ENCODE measurements at regions not wholly inside any gene's neighbourhood (a gene's known extent, or its start where the extent isn't known, plus 50 kb on each side); places are given as distances from the start of the nearest gene placed in this dataset.
"Not testable (repeated sequence)": the region's sequence is repeated elsewhere in the genome, so short reads cannot be mapped to it uniquely, and the experiment has no call there.

DNA sequence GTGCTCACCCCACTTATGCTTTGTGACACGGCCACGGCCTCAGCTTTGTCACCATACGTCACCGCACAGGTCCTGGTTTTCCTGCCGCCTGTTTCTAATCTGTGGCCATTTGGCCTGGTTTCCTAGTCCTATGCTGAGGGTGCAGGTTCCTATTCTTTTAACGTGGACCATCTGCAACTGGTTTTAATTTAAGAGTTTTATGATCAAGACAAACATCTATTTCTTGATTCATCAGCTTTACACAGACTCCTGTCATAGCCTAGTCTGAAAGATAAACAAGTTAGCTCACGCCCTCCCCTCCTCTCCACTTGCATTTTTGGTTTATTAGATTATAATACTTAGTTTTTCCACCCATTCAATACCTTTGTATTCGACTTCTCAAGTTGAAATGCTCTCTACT lies 97.5 kb upstream of the RPS6KA2 start:
- no peak for DNase-seq (ENCODE audit: low read depth)

DNA sequence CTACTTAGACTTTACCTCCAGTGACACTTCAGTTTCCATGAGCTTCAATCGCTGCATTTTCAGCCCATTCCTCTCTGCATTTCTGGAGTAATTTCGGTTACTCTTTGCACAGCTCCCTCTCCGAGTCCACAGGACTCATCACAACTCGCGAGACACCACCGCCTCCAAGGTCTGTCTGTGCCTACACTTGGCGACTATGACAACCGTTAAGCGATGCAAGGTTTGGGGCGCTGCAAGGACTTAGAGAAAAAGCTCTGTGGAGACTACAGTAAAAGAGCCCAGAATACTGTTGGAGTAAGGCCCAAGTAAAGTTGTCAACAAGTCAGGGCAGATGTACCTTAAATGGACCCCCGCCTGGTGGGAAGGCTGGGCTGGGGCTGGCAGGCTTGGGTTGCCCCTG lies 95.7 kb upstream of the RPS6KA2 start:
- DNase-seq (ENCODE audit: low read depth), result no peak

DNA sequence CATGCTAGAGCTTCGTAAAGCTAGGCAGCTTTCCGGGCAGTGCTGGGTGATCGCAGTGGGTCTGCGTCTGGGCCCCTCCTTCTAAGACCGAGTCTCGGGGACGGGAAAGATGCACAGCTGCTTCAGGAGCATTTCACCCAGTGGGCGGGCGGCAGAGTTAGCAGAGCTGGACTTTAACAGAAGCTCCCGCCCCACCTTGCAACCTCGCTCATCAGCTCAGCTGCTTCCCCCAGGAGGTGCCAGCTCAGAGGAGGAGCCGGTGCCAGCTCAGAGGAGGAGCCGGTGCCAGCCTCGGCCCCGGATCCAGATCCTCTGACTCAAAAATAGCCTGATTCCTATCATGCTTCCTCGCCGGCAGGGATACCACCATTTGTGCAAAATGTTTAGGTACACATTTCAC lies 94.5 kb upstream of the RPS6KA2 start:
- DNase-seq (ENCODE audit: low read depth), result no peak

DNA sequence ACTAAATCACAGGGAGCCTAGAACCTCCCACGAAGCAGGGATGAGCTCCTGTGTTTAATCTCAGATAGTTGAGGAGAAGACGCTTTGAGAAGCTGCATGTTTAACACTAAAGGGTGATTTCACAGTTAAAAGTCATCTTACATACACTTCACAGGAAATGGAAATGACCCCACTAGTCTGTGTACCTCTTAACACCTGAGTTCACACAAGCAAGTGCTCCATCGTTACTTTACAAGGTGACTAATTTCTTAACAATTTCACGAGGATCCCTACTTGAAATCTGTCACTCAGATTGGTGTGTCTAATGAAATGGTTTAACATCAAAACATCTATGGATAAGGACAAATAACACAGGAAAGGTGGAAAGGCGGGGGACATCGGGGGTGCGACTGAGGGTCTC lies 93.8 kb upstream of the RPS6KA2 start:
- no peak for DNase-seq (ENCODE audit: low read depth)

DNA sequence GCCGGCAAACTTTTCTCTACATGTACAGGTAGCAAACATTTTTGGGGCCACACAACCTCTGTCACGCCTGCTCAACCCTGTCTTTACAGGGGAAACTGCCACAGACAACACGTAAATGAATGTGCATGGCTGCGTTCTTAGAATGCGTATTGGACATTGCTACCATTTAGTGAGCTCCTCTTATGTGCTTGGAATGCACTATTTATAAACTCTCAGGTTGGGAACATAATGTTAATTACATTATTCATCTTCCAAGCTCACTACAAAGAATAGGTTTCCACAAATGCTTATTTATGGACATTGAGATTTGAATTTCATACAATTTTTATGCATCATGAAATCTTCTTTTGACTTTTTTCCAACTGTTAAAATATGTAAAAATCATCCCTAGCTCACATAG lies 92.0 kb upstream of the RPS6KA2 start:
- DNase-seq (ENCODE audit: low read depth), result no peak

DNA sequence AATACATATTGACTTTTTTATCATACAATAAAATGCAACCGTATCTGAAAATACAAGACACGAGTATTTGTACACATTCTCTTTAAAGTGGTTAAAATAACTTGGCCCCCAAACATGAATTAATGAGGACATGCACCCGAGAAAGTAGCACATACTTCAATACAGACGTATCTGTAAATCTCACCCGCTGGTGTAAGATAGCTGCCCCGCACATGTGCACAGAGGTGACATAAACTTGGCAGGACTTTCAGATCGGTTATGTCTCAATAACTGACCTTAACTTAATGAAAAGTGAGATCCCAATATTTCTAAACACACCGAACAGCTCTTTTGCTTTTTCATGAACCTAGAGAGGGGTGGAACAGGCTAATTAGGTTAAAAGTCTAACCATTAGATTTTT lies 91.5 kb upstream of the RPS6KA2 start:
- no peak for DNase-seq (ENCODE audit: low read depth)

DNA sequence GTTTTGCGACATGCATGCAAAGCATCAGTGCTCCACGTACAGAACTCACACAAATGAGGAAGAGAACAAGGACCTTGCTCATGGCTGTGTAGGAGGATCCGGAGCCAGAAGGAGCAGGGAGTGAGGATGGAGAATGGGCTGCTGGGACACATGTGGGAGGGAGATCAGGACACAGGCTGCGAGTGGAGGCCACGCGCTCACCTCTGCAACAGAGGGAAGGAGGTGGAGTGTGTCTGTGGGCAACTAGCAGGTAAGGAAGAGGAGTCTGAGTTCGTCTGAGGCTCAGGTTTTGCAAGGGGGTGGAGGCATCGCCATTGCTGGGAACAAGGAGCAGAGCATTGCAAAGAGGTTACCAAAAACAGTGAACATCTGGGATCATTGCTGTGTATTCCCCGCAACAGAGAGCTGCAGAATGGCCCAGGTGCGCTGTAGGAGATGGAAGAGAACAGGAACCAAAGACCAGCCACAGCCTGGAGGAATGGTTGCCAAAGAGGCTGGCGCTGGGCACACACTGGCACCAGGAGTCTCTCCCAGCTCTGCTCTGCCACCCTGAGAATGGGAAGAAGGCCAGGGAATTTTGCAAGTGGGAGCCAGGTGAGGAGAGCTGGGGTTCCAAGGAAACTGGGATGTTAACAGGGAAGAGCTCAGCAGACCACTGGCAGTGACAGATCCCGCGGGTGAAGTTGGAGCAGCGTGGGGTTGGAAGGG lies 90.0 kb upstream of the RPS6KA2 start:
- no peak for DNase-seq (ENCODE audit: low read depth)

DNA sequence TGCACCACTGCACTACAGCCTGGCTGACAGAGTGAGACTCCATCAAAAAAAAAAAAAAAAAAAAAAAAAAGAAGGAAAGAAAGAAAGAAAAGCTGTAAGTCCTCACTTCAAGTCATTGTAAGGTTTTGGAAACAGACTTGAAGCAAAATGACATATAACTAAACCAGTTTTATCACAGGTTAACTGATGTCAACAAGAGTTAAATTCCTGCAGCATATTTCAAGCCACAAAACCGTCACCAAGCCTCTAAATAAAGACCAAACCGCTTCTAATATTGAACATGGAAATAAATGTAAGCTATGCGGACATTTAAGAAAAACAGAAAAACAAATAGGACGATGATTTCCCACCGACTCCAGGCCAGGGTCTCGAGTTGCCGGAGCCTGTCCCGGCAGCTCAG lies 88.9 kb upstream of the RPS6KA2 start:
- DNase-seq (ENCODE audit: low read depth), result no peak

DNA sequence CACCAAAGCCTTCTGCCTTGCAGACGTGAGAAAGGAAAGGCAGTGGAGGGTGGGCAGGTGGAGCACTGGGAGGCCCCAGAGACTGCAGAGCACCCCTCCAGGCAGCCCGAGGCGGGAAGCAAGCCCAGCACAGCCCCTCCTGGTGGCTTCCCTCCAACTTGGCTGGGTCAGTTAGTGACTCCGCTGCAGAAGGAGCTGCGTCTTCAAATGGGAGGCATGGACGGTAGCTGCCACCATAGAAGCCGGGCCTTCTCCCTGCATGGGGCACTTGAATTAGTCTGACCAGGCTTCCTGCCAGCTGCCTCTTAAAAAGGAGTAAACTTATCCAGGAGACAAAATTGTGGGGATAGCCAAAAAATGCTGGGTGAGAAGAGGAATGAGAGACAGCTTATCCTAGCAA lies 88.0 kb upstream of the RPS6KA2 start:
- no peak for DNase-seq (ENCODE audit: low read depth)

DNA sequence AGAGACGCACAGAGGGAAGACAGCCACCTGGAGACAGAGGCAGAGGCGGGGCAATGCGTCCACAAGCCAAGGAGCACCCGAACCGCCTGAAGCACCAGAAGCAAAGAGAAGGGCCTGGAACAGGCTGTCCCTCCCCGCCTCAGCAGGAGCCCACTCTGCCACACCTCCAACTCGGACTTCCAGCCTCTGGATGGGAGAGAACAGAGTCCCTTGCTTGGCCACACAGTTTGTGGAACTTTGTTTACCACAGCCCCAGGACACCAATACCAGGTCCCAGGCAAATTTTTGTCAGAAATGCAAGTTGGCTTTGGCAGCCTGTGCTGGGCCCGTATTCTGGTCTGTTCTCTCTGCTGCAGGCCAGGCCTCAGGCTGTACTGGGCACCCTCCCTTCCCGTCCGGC lies 87.5 kb upstream of the RPS6KA2 start:
- no peak for DNase-seq (ENCODE audit: low read depth)

DNA sequence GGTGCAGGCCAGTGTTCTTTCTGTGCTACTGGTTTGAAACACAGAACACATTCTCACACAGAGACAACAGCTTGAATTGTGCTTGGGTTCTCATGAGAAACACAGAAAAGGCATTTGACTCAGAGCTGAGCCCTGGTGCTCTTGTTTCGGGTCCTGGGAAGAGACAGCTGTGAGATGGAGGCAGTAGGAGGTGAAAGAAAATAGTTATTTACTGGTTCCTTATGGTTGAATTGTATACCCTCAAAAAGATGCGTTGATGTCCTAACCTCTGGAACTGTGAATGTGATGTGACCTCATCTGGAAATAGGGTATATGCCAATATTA lies 87.1 kb upstream of the RPS6KA2 start:
- DNase-seq (ENCODE audit: low read depth), result no peak

DNA sequence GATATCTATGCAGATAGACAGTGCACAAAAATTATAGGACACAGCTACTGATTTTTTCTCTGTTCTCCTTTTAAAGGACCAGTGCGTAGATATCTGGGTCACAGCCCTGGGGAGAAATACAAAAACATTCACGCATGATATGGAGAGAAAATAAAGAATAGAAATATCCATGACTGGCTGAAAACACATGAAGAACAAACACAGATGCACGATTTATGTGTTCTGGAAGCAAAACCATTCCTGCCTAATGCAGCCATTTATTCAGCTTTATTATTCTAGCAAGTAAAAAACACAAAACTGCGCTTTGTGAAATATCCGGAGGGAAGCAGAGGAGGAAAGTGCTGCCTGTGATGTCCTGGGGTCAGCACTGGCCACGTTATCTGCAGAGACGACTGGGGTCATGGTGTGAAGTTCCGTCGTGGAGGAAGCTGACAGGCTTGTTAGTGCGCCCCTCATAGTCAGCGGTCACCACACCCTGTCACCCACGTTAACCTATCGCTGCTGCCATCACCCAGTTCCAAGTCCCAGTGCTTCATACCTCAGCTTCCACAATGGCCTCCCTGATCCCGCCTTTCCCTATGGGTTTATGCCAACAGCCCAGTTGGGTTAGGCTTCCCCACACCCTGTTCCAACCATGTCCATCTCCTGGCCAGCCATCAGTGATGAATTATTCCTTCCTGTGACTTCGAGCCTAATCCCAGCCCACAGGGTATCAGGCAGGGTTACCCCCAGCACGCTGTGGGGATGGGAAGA lies 86.6 kb upstream of the RPS6KA2 start:
- no peak for DNase-seq (ENCODE audit: low read depth)

DNA sequence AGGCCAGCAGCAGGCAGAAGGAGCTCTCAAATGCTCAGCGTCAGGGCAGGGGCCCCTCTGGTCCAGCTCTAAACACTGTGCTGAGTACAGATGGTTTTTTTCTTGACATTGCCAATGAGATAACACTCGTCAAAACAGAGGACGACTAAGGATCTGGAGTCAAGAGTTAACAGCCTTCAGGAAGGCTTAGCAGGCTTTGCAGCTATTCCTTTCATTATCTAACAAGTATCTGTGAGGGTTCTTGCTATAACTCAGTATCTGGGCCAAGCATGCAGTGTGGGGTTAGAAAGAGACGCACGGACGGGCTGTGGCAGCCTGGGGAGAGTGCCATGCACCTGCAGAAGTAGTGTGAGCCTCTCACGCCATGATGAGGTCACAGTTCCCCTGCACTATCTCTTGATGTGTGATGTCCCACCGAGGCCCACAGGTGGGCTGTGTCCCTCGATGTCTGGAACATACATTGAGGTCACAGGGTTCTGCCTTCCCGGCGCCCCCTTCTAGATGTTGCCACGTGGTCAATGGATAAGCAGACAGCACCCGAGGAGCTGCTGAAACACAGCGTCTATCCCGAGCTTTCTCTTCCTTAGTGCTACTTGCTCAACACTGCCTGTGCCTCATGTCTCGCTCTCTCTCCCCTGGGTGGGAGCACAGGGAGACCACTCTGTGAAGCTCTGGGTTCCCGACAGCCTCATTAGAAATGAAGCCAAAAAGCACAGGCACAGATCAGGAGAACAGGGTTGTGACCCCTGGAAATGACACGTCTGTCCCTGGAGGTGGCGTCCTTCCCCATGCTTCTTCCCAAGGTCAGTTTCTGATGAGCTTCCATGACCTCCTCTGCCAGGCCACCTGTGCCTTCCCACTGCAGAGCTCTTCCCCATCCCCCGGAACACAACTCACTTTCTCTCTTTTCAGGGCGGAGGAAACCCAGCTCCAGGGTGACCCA lies 85.5 kb upstream of the RPS6KA2 start:
- DNase-seq (ENCODE audit: low read depth), result no peak

DNA sequence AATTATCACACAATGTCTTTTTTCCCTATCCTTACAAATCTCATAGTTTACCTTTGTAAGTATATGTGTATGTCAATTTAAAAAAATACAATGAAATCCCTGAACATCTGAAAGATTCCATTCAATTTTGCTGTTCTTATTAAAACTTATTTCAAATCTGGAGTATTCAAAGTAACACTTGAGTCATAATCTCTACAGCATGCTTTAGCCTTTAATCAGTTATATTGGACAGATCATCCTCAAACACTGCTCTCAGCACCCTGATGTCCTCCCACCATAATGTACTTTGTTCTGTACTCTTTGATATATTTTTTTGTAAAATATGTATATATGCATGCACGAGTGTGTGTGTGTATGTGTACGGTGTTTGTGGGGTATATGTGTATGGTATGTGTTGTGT lies 83.0 kb upstream of the RPS6KA2 start:
- DNase-seq (ENCODE audit: low read depth), result no peak

DNA sequence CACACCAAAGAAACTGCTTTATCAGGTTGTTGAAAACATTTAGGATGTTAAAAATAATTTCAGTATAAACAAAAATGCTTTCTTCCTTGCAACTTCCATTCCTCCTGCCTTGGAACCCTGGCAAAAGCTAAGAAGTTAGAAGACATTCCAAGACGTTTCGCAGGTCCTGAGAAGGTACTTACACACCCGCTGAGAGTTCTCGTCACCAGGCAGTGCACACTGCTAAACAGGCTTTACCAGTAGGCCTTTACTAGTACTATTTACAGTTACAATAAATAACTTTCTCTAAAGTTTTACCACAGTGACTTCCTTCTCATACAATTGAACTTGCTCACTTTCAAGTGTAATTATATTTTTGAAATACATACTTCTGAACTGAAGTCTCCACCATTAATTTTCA lies 81.4 kb upstream of the RPS6KA2 start:
- no peak for DNase-seq (ENCODE audit: low read depth)

DNA sequence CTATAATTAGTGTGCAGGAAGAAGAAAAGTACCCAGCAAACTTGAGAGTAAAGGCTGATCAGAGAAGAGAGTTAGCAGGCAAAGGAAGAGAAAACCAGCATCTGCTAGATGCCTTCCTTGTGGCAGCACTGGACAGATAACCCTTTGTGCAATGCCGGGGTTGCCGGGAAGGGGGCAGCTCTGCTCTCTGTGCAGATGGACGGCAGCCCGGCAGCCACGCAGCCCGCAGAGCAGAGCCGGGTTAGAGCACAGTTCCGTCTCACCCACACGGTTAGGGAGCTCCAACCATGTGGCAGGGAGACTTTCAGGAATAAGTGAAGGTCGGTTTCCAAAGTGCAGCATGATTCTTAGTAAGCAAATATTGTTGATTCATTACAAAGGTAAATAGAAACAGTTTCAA lies 80.0 kb upstream of the RPS6KA2 start:
- DNase-seq (ENCODE audit: low read depth), result no peak

DNA sequence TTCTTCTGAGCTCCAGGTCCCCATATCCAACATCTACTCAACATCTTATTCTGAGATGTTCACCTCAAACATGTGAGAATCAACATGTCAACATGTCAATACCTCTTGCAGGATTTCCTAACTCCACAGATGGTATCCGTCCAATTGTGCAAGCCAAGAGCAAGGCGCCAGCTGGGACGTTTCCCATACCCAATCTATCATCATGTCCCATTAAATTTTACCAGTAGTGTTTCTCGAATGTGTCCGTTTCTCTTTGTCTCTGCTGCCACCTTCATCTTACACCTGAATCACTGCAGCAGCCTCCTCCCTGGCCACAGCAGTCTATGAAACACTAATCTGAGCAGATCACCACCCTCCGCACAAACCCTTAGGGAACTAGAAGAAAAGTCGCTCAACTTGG lies 78.0 kb upstream of the RPS6KA2 start:
- DNase-seq (ENCODE audit: low read depth), result no peak

DNA sequence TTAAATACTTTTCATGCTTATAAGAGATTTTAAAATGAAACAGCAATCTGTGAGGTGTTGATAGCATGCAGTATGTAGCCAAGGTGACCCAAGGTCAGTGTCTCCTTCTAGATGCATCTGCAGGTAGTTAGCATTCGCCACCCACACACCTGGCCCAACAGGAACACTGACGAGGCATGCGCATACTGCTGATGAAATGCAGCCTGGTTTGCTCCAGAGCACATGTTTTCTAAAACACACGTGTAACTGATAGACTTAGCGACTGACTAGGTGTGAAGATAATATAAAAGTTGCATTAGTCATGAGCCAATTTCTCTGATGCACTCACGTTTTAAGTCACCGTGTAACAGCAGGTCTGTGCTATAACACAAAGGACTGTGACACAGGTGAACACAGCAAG lies 77.1 kb upstream of the RPS6KA2 start:
- no peak for DNase-seq (ENCODE audit: low read depth)

DNA sequence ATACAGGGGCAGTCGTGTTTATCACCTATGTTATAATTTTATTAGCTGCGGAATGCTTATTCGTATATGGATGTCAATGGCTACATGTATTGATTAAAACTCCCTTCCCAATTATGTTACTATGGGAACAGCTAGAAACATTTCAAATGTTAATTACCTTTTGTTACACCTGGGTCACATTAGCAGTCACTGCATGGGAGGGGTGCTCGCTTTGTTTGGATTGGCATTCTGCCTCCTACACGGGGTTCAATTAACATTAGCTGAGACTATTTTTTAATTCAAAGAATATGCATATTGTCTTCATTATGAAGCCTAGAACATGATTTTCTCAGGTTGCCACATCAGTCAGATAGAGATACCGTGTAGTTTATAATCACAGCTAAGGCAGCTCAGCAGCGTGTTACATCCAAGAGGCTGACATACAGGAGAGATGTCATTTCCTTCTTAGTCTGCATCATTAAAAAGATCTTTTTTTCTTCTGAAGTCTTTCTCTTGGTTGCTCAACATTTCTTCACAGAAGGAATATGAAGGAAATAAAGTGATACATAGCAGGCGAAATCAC lies 76.2 kb upstream of the RPS6KA2 start:
- no peak for DNase-seq (ENCODE audit: low read depth)

DNA sequence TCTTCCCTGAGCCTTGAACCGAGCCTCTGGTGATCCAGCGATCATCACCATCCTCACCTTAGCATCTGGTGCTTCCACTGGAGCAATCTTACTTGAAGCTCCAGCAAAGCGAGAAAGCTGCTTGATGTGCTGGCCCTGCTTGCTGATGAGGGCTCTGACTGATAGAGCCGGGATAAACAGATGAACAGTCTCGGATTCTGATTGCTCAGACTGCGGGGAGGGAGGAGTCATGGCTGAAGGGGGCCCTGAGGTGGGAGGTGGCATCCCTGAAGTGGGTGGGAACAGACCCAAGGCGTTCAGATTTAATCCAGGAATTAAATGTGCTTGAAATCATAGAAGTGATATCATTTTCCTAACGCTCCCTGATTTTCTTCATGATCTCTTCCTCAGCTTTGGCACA lies 74.4 kb upstream of the RPS6KA2 start:
- DNase-seq (ENCODE audit: low read depth), result not testable (repeated sequence)

DNA sequence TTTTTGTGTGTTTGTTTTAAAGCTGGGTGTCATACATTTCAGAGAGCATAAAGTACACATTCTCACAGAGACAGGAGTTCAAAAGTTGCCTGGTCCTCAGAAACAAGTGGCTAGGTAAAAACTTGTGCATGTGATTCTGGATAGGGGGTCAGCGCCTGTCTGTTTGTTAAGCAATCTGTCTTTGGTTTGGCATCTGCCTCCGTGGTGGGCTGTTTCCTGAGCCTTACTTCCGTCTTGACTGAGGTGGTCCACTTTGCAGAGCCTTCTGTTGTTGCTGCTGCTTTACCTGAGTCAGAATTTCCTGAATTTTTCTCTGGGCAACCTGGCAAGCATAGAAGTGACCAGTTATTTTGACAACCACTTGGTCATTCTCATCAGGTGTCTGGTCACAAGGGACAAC lies 73.8 kb upstream of the RPS6KA2 start:
- DNase-seq (ENCODE audit: low read depth), result not testable (repeated sequence)

DNA sequence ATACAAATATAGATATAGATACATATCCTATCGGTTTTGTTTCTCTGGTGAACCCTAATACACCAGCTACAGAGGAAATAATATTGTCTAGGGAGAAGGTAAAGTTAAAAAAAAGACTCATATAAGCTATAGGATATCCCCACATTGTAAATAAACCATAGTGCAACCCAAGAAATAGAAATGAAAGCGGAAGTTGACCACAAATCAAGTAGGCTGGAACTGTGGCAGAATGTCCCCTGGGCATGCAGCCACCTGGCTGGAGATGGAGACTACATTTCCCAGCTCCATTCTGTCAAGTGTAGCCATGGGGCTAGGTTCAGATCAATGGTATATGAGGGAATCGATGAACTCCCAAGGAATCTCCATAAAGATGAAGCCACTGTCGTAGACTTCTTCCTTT lies 70.1 kb upstream of the RPS6KA2 start:
- no peak for DNase-seq (ENCODE audit: low read depth)

DNA sequence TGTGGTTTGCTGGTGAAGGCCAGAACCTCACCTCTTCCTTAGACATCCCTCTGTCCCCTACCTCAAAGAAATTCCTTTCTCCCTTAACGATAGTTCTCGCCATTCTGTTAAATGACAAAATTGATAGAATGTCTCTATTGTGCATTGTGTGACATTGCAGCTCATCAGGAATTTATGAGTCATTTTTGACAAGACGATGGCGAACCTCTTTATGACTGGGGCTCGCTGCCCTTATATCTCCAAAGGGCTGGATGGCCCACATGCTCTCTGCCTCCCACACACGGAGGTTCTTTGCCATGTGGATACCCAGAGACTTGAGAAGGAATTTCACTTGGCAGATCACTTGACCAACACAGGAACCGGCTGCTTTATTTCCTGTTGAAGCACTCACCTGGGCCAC lies 66.8 kb upstream of the RPS6KA2 start:
- no peak for DNase-seq (ENCODE audit: low read depth)
